Thyroid gland (tissue), 4 donors: ENCODE measurements at regions not wholly inside any gene's neighbourhood (a gene's known extent, or its start where the extent isn't known, plus 50 kb on each side); places are given as distances from the start of the nearest gene placed in this dataset.

Experiments
- DNase-seq, 2 donors: peaks; one replicate each; pipeline ENCODE4 v3.0.0-alpha.2; 2019
- H3K27ac ChIP-seq, 3 donors: fragments of 200-600 bp; sonication (generic); 1 replicate in 2 of 3; 2 replicates in 1 of 3; pipeline ENCODE4 v1.5.1; 2016 to 2019; ENCODE audit warnings: mild to moderate bottlenecking in 1 of 3, moderate library complexity in 1 of 3
- H3K27me3 ChIP-seq: fragments of 200-600 bp; sonication (generic); one replicate; pipeline ENCODE4 v1.5.1; 2019
- H3K36me3 ChIP-seq, 2 donors: fragments of 200-600 bp; sonication (generic); one replicate each; pipeline ENCODE4 v1.5.1; 2016 to 2019
- H3K4me1 ChIP-seq, 2 donors: fragments of 200-600 bp; sonication (generic); one replicate each; pipeline ENCODE4 v1.5.1; 2017 to 2019
- H3K4me3 ChIP-seq, 3 donors: fragments of 200-600 bp; sonication (generic); replicated peaks in 1 of 3; 1 replicate in 2 of 3; 2 replicates in 1 of 3; pipeline ENCODE4 v1.5.1; 2016; ENCODE audit warnings: mild to moderate bottlenecking in 1 of 3
- H3K9me3 ChIP-seq: fragments of 200-600 bp; sonication (generic); one replicate; pipeline ENCODE4 v1.5.1; 2017
- CTCF ChIP-seq, 6 experiments: fragments of 200-600 bp in 3 of 6; fragments of 450-650 bp in 3 of 6; sonication (generic) in 3 of 6; IDR thresholded peaks; one replicate each; pipeline ENCODE4 v1.5.1; 2016 to 2019; ENCODE audit warnings: antibody characterized with exemption in 6 of 6, mild to moderate bottlenecking in 2 of 6, inconsistent platforms in 1 of 6, moderate library complexity in 1 of 6
- POLR2A ChIP-seq, 2 donors: fragments of 450-650 bp; IDR thresholded peaks; one replicate each; pipeline ENCODE4 v1.6.1; 2017; ENCODE audit warnings: antibody characterized with exemption in 2 of 2, mild to moderate bottlenecking in 2 of 2, moderate library complexity in 1 of 2
- WGBS, 2 donors: methylation state at CpG; one replicate each; pipeline ENCODE4 v1.1.5; 2017; 5-methylcytosine and 5-hydroxymethylcytosine counted together
- intact Hi-C: fragments of 100-400 bp; cut with DNase I; formaldehyde crosslinking; loops from one replicate; pipeline ENCODE4 v1.15.1; 2023

GRCh38 chr15:70378126-70379031, 280.7 kb upstream of the TLE3 start:
- intact Hi-C loops = no loop called here
- no peak overlapping the region for H3K27ac ChIP-seq
- peak; percentile 23 to 29 for DNase-seq

GRCh38 chr15:70376929-70377691, 279.4 kb upstream of the TLE3 start:
- intact Hi-C loops = no loop called here
- no peaks in the 10 kb centered on the region for H3K27me3 ChIP-seq
- H3K4me1 ChIP-seq = peaks cover 0 to 7% of the 10 kb centered on the region in 2 donors
- TF ChIP-seq CTCF (IDR thresholded peaks at IDR 0.05) (no peak), POLR2A (IDR thresholded peaks at IDR 0.05) (no peak)
- no peaks in the 10 kb centered on the region for H3K9me3 ChIP-seq
- WGBS, 2 donors = 21 to 24% methylated on average over 21 of the region's 21 CpGs
- no peaks in the 10 kb centered on the region for H3K36me3 ChIP-seq
- no peak overlapping the region for H3K4me3 ChIP-seq
- no peak overlapping the region for H3K27ac ChIP-seq
- peak; percentile 35 to 45 for DNase-seq

More at GRCh38 chr15:70378126-70379031, 280.7 kb upstream of the TLE3 start:
- Histone ChIP-seq H3K4me1 (peaks cover 0 to 7% of the 10 kb centered on the region in 2 donors), H3K36me3 (no peaks in the 10 kb centered on the region), H3K27me3 (no peaks in the 10 kb centered on the region), H3K9me3 (no peaks in the 10 kb centered on the region), H3K4me3 (no peak overlapping the region)
- WGBS, 2 donors = 85 to 90% methylated on average over 9 to 11 of the region's 11 CpGs
- TF ChIP-seq POLR2A (IDR thresholded peaks at IDR 0.05) (no peak), CTCF (IDR thresholded peaks at IDR 0.05) (no peak)

- no peak for TF ChIP-seq CTCF (IDR thresholded peaks at IDR 0.05)
- no peak for TF ChIP-seq POLR2A (IDR thresholded peaks at IDR 0.05)
- Histone ChIP-seq H3K27me3 (no peaks in the 10 kb centered on the region), H3K4me3 (no peak overlapping the region), H3K4me1 (peaks cover 0 to 7% of the 10 kb centered on the region in 2 donors), H3K9me3 (no peaks in the 10 kb centered on the region), H3K27ac (no peak overlapping the region), H3K36me3 (no peaks in the 10 kb centered on the region)
- 28 to 40% methylated on average over 12 of the region's 12 CpGs for WGBS, 2 donors
- intact Hi-C loops = no loop called here
- DNase-seq = no peak
These were observed 278.6 kb upstream of the TLE3 start for GRCh38 chr15:70376031-70376928.

GRCh38 chr15:70375586-70375985, 277.9 kb upstream of the TLE3 start:
- no peaks in the 10 kb centered on the region for H3K27me3 ChIP-seq
- intact Hi-C loops = no loop called here

More at GRCh38 chr15:70375586-70375985, 277.9 kb upstream of the TLE3 start:
- 90 to 92% methylated on average over 3 of the region's 3 CpGs for WGBS, 2 donors
- Histone ChIP-seq H3K4me1 (peaks cover 0 to 7% of the 10 kb centered on the region in 2 donors), H3K9me3 (no peaks in the 10 kb centered on the region), H3K4me3 (no peak overlapping the region), H3K36me3 (no peaks in the 10 kb centered on the region), H3K27ac (no peak overlapping the region)
- no peak for TF ChIP-seq POLR2A (IDR thresholded peaks at IDR 0.05)
- no peak for TF ChIP-seq CTCF (IDR thresholded peaks at IDR 0.05)
- no peak for DNase-seq
